ENCODE measurements at regions not wholly inside any gene's neighbourhood (a gene's known extent, or its start where the extent isn't known, plus 50 kb on each side); places are given as distances from the start of the nearest gene placed in this dataset.

DNA sequence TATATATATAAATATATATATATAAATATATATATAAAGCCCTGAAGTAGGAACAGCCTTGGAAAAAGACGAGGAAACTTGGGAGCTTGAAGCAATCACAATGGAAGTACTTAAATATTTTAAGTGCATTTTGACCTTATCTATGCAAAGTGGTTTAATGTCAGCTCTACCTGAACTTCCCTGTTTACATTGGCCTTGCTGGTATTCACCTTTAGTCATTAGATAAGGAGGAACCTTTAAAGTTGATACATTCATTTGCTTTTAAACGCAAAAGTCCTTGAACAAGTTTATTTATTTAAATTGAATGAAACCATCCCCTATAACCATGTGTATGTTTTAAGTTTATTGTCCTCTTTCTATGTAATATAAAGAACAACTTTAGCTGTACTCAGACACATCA is 166.7 kb upstream of the ANKRD50 start:
- no peak for TF ChIP-seq CTCF (IDR thresholded peaks at IDR 0.05; ENCODE audit: insufficient read depth, low read depth, low read length)
- DNase-seq (ENCODE audit: low read depth), result no peak
- H3K4me3 ChIP-seq (ENCODE audit: low read depth, low read length), result no peak overlapping the region

DNA sequence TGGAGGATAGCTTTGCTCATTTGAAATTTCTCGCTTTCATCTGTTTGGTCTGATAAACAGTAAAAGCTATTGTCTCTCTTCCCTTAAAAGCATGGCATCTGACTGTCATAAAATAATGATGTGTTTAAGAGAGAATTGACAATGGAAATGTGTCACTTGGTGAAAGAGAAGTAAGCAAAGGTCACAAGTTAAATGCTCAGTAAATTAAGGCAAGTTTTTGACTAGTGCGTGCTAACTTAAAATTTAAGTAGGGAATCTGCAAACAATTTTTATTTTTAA is 161.6 kb upstream of the ANKRD50 start:
- no peak for DNase-seq (ENCODE audit: low read depth)
- no peak overlapping the region for H3K4me3 ChIP-seq (ENCODE audit: low read depth, low read length)
- no peak for TF ChIP-seq CTCF (IDR thresholded peaks at IDR 0.05; ENCODE audit: insufficient read depth, low read depth, low read length)

DNA sequence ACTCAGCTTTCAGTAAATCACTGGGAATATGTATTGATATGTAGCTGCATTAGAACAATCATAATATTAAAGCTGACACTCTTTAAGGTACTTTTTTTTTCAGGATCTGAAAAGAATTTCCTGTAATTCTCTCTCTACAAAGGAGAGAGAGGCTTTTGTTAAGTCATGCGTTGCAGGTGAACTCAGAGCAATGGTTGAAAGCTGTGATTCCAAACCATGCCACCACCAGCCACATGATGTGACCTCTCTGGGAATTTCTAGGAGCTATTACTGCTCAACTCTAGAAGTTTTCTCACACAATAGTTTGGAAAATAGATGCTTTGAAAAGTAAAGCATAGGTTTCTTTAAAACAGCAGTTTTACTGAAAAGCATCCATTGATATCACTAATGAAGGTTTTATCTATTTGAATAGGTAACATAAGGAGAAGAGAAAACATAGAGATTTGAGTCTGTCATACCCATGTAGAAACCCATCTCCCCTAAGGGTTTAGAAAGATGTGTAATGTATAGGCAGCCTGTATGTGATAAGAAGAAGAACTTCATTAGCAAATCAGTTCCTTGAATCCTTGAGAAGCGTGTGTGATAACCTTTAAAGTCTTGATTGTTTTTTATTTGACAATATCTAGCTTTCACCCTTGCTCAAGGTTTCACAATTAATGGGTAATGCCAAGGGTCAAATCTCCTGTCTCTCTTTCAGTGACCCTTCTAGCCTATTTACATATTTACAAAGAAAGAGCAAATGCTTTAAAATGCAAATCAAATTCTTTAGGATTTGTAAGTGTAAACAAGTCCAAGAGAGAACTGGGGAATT is 161.0 kb upstream of the ANKRD50 start:
- H3K4me3 ChIP-seq (ENCODE audit: low read depth, low read length), result no peak overlapping the region
- no peak for TF ChIP-seq CTCF (IDR thresholded peaks at IDR 0.05; ENCODE audit: insufficient read depth, low read depth, low read length)
- DNase-seq (ENCODE audit: low read depth), result no peak

DNA sequence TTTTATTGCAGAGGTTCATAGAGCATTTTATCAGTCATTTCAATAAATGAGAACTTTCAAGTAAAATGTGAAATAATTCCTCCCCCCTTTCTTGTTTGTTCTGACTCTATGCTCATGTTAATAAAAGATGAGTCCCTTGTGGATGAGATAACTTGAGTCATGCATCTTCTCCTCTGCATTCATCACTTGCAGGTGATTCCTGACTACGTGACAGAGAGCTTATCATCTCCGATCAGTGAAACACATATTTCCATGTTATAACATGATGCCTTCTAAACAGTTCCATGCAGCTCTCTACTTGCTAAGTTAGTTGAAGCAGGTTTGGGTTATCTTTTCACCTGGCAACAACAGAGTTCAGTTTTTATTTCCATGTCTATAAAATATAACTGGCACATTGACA is 160.1 kb upstream of the ANKRD50 start:
- DNase-seq (ENCODE audit: low read depth), result no peak
- no peak for TF ChIP-seq CTCF (IDR thresholded peaks at IDR 0.05; ENCODE audit: insufficient read depth, low read depth, low read length)
- H3K4me3 ChIP-seq (ENCODE audit: low read depth, low read length), result no peak overlapping the region

DNA sequence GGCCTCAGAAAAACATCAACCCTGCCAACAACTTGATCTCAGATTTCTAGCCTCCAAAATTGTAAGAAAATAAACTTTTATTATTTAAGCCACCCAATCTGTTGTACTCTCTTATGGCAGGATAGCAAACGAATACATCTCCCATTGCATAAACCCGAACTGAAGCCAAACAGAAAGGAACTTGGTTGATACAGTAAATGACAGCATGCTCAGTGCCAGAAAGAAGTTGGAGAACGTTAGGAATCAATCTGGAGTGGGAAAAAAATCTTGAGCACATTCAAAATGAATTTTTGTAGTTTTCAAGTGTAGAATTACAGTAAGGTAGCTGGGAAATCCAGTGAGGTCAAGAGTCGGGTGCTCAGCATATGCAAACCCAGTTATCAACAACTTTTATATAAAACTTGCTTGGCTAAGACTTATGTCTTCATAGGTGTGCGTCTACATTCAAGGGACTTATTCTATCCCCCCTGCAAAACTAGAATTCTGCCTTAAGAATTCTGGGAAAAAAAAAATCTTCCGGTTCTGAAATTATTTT is 157.5 kb upstream of the ANKRD50 start:
- no peak for DNase-seq (ENCODE audit: low read depth)
- H3K4me3 ChIP-seq (ENCODE audit: low read depth, low read length), result no peak overlapping the region
- TF ChIP-seq CTCF (IDR thresholded peaks at IDR 0.05; ENCODE audit: insufficient read depth, low read depth, low read length), result no peak

GRCh38 chr4:124868495-124868894 is 156.0 kb upstream of the ANKRD50 start:
- H3K4me3 ChIP-seq (ENCODE audit: low read depth, low read length), result no peak overlapping the region
- no peak for DNase-seq (ENCODE audit: low read depth)
- TF ChIP-seq CTCF (IDR thresholded peaks at IDR 0.05; ENCODE audit: insufficient read depth, low read depth, low read length), result no peak

DNA sequence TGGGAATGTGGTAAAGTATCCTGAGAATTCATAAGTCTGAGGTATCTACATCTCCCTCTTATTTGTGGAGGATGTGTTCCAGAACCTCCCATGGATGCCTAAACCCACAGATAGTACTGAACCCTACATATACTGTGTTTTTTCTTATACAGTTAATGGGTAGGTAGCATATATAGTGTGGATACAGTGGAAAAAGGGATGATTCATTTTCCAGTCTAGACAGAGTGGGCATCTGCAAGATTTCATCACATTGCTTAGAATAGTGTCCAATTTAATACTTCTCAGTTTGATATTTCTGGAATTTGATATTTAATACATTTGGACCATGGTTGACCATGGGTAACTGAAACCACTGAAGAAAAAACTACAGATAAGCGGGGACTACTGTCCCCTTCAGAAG is 155.0 kb upstream of the ANKRD50 start:
- H3K4me3 ChIP-seq (ENCODE audit: low read depth, low read length), result no peak overlapping the region
- TF ChIP-seq CTCF (IDR thresholded peaks at IDR 0.05; ENCODE audit: insufficient read depth, low read depth, low read length), result no peak
- no peak for DNase-seq (ENCODE audit: low read depth)

Measured in fibroblast of villous mesenchyme (primary cell).